SKM-1 (cell line): ENCODE measurements at regions not wholly inside any gene's neighbourhood (a gene's known extent, or its start where the extent isn't known, plus 50 kb on each side); places are given as distances from the start of the nearest gene placed in this dataset.
"Not testable (repeated sequence)": the region's sequence is repeated elsewhere in the genome, so short reads cannot be mapped to it uniquely, and the experiment has no call there.

Experiments used
- DNase-seq: peaks from one replicate; lab custom pipeline; 2025; ENCODE audit not compliant: unreplicated experiment; lab: John Stamatoyannopoulos, UW

- DNase-seq, result no peak
Observed at GRCh38 chr6:120545353-120545752, 788.9 kb downstream of the TBC1D32 start.

GRCh38 chr6:120534954-120535353 is 799.3 kb downstream of the TBC1D32 start:
- DNase-seq, result no peak

GRCh38 chr6:120526576-120526975 is 807.7 kb downstream of the TBC1D32 start:
- no peak for DNase-seq

- no peak for DNase-seq
Observed at GRCh38 chr6:120514544-120514943, 819.7 kb downstream of the TBC1D32 start.

GRCh38 chr6:120511712-120512111 is 822.6 kb downstream of the TBC1D32 start:
- DNase-seq, result no peak

GRCh38 chr6:120498711-120499110 is 835.6 kb downstream of the TBC1D32 start:
- DNase-seq, result no peak

DNA sequence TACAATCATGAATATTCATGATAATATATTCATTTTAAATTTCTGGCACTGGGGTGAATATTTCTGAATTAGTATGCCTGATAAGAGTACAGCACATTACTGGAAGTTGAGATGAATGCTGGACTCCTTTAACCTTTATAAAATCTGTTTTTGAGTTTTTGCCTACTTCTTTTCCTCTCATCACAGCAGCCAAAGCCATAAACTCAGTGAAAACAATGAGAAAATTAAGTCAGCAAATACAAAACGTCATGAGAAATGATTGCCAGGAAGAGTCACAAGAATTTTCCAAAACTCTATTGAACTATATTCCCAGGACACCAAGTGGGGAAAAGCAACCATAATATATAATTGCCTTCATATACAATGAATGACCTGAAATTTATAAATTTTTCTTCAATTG is 837.6 kb downstream of the TBC1D32 start:
- no peak for DNase-seq

DNA sequence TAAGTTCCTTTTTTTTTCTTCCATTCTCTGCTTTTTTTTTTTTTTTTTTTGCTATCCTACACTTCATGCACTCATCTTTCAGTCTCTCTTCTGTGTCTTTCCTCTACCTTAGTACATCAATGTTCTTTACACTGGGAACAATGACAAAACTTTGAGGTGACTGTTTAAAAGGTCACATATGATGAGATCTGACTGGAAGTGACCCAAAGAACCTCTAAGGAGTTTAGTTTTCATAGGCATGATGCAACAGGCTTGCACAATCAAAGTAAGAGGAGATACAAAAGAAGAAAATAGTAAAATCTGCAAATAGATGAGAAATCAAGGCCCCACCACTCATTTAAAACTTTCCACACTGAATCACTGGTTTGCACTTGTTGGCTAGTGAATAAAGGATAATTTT is 840.8 kb downstream of the TBC1D32 start:
- no peak for DNase-seq

DNA sequence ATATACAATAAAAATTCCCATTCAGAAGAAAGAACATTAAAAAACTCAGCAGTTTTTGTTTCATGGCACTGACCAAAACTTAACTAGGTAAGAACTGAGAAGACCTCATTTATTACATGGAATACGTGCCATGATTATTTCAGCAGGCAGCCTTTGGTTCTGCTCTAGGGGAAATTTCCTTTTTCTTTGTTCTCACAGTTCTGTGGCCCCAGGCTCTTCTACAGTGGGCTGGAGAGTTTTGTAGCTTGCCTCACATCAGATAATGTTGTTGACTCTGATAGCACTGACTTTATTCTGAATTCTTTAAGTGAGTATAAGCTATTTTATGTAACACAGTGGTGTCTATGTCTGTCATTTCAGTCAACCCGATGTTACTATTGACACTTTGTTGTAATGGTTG is 844.3 kb downstream of the TBC1D32 start:
- no peak for DNase-seq

DNA sequence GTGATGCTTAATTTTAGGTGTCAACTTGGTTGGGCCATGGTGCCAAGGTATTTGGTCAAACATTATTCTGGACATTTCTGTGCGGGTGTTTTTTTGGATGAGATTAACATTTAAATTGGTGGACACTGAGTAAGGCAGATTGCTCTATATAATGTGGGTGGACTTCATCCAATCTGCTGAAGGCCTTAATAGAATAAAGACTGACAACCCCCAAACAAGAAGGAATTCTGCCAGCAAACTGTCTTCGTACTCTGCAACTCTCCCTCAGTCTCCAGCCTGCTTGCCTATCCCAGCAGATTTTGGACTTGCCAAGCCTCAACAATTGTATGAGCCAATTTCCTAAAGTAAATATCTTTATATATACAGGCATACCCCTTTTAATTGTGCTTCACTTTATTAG is 850.1 kb downstream of the TBC1D32 start:
- DNase-seq, result no peak

- no peak for DNase-seq
Observed at GRCh38 chr6:120478650-120479049, 855.6 kb downstream of the TBC1D32 start.

DNA sequence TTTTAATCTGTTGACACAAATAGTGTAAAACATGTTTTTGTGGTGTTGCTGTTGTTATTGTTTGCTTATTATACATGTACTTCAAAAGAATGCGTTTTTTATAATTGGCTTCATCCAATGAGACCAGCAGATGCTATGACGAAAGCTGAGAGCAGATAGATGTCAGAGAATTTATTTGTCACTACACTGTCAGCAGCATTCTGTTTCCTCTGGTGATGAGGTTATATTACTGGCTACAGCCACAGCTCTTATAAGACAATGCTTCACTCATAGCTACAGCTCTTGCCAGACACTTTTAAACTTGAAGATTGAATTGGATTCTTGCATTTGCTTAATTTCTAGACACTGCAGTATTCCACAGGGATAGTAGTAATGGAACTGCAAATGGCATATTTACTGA is 860.5 kb downstream of the TBC1D32 start:
- DNase-seq, result no peak

GRCh38 chr6:120468486-120468885 is 865.8 kb downstream of the TBC1D32 start:
- DNase-seq, result no peak

- no peak for DNase-seq
Observed at GRCh38 chr6:120451508-120451907, 882.8 kb downstream of the TBC1D32 start.

GRCh38 chr6:120447605-120448004 is 886.7 kb downstream of the TBC1D32 start:
- DNase-seq, result no peak

DNA sequence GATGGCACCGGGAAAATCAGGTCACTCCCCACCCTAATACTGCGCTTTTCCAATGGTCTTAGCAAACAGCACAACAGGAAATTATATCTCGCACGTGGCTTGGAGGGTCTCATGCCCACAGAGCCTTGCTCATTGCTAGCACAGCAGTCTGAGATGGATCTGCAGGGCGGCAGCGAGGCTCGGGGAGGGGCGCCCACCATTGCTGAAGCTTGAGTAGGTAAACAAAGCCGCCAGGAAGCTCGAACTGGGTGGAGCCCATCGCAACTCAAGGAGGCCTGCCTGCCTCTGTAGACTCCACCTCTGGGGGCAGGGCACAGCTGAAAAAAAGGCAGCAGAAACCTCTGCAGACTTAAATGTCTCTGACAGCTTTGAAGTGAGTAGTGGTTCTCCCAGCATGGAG is 901.4 kb downstream of the TBC1D32 start:
- not testable (repeated sequence) for DNase-seq

DNA sequence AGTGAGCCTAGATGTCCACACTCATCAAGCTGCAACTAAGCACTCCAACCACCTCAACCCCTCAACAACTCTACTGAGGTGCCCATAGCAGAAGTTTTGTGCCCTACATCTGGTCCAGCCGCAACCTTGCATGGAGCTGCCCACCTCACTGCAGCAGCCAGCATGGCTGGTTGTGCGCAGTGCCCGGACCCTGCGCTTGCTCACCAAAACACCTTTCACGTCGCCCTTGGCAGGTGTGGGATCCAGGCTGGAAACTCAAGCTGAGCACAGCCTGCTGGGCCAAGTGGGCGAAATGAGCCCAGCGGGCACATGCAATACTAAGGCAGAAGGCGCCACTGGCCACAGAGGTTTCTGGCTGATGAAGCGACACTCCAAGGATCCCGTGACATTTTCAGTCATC is 902.4 kb downstream of the TBC1D32 start:
- DNase-seq, result no peak

DNA sequence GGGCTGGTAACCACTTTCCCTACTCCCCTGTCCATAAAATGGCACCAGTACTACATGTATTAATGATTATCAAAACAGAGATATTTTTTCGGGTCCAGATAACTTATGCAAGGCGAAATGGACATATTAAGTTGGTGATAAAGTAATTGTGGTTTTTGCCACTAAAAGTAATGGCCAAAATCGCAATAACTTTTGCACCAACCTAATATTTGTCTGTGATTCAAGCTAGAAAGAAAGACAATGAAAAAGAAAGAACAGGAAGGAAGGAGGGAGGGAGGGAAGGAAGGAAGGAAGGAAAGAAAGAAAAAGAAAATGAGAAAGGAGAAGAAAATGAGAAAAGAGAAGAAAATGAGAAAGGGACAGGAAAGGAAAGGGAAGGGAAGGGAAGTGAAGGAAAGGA is 922.9 kb downstream of the TBC1D32 start:
- no peak for DNase-seq

- no peak for DNase-seq
Observed at GRCh38 chr6:120410586-120410985, 923.7 kb downstream of the TBC1D32 start.

DNA sequence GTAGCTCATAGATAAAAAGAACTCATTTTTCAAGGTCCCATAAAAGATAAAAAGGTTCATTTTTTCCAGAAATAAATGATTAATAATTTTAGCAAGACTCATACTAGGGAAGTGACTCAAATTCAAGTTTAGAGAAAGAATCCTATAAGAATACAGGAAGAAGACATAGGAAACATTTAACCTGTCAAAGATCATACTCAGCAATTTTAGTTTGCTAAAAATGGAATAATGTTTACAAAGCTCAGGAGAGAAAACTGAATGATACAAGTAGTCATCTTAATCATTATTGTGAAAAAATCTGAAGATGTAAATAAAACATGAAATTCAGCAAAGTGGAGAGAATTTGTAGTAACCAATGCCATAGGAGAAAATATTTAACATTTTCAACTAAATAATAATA is 926.6 kb downstream of the TBC1D32 start:
- DNase-seq, result no peak

DNA sequence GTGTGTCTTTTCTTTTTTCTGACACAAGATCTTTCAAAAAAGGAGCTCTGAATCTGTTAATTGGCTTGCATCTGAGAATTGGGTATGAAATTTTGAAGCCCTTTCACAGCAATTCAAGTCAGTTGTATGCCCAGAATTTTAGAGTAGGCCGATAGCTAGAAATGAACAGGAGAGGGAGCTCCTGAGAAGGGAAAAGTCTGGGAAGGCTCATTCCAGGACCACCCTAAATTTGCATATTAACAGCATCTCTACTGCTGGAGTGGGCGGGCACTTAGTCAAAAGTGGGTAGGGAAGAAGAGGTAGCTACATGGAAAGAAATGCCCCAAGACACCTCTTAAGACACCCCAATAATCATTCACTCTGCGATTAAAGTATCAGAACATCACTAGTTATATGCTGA is 928.3 kb downstream of the TBC1D32 start:
- no peak for DNase-seq

GRCh38 chr6:120395784-120396183 is 938.5 kb downstream of the TBC1D32 start:
- DNase-seq, result no peak

DNA sequence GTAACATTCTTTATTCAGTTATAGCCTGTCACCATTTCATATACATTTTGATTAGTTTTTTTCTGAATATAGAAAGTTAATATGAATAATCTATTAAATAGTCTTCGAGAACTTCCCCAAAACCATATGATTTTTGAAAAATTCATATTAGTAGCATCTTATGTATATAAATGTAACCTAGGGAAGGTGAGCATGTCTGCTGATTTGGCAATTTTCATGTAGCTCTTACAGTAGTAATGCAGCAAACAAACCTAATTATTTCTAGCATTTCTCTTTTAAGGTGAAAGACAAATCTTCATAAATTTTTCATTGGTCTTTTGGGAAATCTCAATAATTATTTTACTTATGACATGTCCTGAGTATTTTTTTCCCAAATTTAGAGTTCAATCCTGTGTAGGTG is 939.0 kb downstream of the TBC1D32 start:
- DNase-seq, result no peak

DNA sequence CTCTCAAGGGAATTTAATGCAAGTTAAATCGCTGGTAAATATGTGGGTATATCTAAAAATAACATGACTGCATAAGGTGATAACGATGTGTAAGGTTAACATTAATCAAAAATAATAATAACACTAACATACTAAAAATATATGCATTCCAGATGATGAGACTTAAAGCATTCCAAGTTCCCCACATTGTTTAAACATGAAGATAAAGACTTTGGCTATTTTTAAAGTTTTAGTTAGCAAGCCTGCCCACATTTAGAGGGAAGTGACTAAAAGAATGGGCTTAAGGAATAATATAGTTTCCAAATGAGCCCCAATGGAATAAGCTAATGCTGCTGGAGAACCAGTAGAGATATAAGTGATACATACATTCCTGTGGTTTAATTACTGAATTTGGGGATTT is 941.3 kb downstream of the TBC1D32 start:
- DNase-seq, result no peak
